ENCODE measurements at regions not wholly inside any gene's neighbourhood (a gene's known extent, or its start where the extent isn't known, plus 50 kb on each side); places are given as distances from the start of the nearest gene placed in this dataset.

GRCh38 chr13:112639521-112639920, 50.3 kb upstream of the ATP11A start:
- peaks cover 35% of the 10 kb centered on the region for H3K27me3 Mint-ChIP-seq
- H3K36me3 Mint-ChIP-seq: no peaks in the 10 kb centered on the region
- H3K27ac Mint-ChIP-seq: no peak overlapping the region
- H3K4me1 Mint-ChIP-seq: peaks cover 1% of the 10 kb centered on the region
- no peak overlapping the region for H3K4me3 Mint-ChIP-seq
- ATAC-seq (no peak), DNase-seq (no peak)
- CTCF ChIA-PET: interaction anchor here (2.0 to 2.4 kb wide), 2 partner anchors 29 to 49 kb away, joined by 4 to 7 read pairs; partner anchors contain the start of gene ATP11A
- no peaks in the 10 kb centered on the region for H3K9me3 Mint-ChIP-seq (ENCODE audit: low read depth)

DNA sequence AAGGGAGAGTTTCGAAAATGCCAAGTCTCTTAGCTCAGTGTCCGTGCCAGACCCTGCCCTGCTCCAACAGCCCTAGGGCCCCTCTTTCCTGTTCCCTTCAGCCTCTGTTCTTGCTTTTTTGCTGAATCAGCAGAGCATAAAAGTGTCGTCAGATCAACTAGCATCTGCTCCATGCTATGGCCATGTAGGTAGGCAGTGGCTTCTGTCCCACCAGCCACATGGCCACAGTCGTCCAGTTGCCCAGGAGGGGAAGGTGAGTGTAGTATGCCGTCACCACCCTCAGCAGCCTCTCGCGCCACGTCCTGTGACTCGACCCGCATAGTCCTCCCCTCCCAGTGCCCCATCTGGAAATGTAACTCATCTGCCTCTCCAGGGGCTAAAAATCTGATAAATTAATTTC, 50.9 kb upstream of the ATP11A start:
- H3K4me3 Mint-ChIP-seq: no peak overlapping the region
- H3K36me3 Mint-ChIP-seq: no peaks in the 10 kb centered on the region
- peaks cover 35% of the 10 kb centered on the region for H3K27me3 Mint-ChIP-seq
- CTCF ChIA-PET: interaction anchor here (2.0 to 2.4 kb wide), 2 partner anchors 28 to 50 kb away, joined by 4 to 7 read pairs; partner anchors contain the start of gene ATP11A
- DNase-seq: no peak
- no peak for ATAC-seq
- no peaks in the 10 kb centered on the region for H3K9me3 Mint-ChIP-seq (ENCODE audit: low read depth)
- no peak overlapping the region for H3K27ac Mint-ChIP-seq
- H3K4me1 Mint-ChIP-seq: peaks cover 1% of the 10 kb centered on the region

- no peak overlapping the region for H3K4me3 Mint-ChIP-seq
- DNase-seq (no peak), ATAC-seq (no peak)
- H3K4me1 Mint-ChIP-seq: peaks cover 1% of the 10 kb centered on the region
- CTCF ChIA-PET: interaction anchor here (2.0 kb wide), 1 partner anchor 27 kb away, joined by 4 read pairs; no protein-coding TSS in a partner anchor
- H3K27me3 Mint-ChIP-seq: peaks cover 35% of the 10 kb centered on the region
- no peaks in the 10 kb centered on the region for H3K36me3 Mint-ChIP-seq
- H3K9me3 Mint-ChIP-seq (ENCODE audit: low read depth): no peaks in the 10 kb centered on the region
- H3K27ac Mint-ChIP-seq: no peak overlapping the region
Observed at GRCh38 chr13:112638157-112638750, 50.3 kb upstream of the TUBGCP3 start.
